T-helper 1 cell treated with Interleukin-12 subunit alpha and Interleukin-12 subunit beta and Interleukin-4 antibody, amounts not matched to agents 30 ng/mL and 1 ng/mL, for 36 hours (primary cell): ENCODE measurements at regions not wholly inside any gene's neighbourhood (a gene's known extent, or its start where the extent isn't known, plus 50 kb on each side); places are given as distances from the start of the nearest gene placed in this dataset.

Source experiments
- intact Hi-C: fragments of 100-400 bp; cut with micrococcal nuclease; formaldehyde crosslinking; loops from one replicate; pipeline ENCODE4 v1.15.1; 2024

DNA sequence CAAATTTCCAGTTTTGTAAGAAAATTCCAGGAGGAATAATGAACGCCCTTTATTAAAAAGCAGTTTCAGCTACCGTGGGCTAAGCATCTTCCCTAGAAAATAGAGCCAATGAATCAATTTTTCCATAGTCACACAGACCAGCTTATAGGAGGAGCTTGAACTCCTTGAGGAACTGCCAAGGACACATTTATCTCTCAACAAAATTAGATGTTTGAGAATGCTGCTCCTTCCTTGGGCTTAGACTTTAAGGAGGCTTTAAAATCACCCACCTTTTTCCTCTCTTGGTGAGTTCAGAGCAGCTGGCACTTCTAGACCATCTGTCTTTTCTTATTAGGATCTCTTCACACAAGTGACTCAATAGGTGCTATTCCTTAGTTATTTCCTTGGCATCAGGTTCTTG is 588.0 kb downstream of the SQOR start:
- intact Hi-C loops = no loop called here

- intact Hi-C loops = no loop called here
Measured at GRCh38 chr15:46229263-46229662, 594.4 kb downstream of the SQOR start.

DNA sequence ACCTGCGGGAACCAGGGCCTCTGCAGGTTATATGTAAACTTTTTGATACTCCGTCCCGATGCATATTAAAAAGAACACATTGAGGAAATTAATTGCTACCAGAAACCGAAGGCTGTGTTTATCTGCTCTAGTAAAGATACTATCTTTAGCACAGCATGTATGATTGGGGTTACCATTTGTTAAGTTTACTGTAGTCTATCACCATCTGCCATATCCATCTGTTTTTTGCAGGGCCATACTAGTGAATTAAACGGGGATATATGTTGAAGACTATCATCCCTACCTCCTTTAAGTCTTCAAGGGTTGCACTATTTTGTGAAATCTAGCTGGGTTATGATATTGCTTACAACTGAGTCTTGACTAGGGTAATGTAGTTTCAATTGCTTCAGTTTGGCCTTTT is 597.0 kb downstream of the SQOR start:
- intact Hi-C loops = no loop called here

DNA sequence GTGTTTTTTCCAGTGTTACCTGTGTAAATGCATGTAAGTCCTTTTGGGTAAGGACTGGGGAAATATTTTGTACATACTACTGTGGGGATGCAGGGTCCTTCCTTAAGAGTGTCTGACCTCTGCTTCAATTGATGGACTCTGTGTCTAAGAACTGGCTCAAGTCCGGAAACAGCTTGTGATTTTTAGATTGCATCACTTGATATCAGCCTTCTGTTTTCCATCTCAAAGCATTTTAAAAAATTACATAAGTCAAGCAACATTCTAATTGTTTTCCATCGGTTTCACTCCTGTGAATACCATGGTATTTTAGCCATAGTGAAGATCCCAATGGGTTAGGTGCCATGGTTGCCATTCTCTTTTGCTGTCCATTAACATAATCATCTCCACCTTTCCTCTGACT is 597.6 kb downstream of the SQOR start:
- intact Hi-C loops = no loop called here

DNA sequence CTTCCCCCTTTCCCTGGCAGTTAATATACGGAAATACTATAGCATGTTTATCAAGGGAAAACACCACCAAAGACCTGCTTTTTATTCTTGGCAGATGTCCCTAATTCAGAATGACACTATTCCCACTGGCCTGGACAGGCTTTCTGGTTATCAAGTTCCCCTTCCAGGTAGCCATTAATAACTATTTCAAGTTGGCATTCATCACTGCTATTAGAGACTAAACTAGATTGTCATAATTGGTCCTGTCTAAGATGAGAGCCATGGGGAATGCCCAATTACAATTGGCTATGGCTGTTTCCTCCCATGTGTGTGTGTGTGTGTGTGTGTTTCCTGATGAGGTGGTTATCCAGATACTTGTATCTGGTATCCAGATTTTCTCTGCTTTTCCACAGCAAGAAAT is 608.1 kb downstream of the SQOR start:
- intact Hi-C loops = no loop called here

GRCh38 chr15:46251903-46252302 is 617.1 kb downstream of the SQOR start:
- intact Hi-C loops = no loop called here

- intact Hi-C loops = no loop called here
Measured at GRCh38 chr15:46258056-46258455, 623.2 kb downstream of the SQOR start.

GRCh38 chr15:46260937-46261336 is 626.1 kb downstream of the SQOR start:
- intact Hi-C loops = no loop called here

DNA sequence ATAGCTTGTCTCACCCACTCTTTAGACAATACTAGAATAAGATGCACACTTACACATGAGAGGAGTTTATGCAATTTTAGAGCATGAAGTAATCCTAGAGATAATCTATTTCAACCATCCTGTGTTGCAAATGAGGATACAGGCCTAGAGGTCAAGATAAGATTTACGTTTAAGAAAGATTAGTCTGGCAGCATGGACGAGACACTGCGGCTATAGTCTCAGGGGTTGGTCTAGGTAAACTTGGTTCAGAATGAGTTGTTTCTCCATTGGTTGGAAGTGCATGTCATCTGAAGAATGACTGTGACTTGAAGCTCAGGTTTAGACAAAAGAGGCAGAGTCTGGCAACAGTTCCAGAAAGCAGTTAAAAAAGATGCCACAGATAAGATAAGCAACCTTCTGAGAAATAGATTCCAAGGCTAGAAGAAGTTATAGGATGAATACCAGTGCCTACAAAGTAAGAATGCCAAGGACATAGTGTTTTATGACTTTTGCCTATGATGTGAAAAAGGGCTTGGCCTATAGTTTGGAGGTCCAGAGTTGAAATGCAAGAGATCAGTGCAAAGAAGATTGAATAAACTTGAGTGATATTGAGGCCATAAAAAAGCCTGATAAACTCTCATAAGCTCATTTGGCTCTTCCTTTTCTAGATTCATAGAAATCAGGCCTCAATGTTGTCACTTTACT is 631.0 kb downstream of the SQOR start:
- intact Hi-C loops = no loop called here

GRCh38 chr15:46266661-46267060 is 631.8 kb downstream of the SQOR start:
- intact Hi-C loops = no loop called here

GRCh38 chr15:46270481-46271147 is 635.8 kb downstream of the SQOR start:
- intact Hi-C loops = loop anchor here (10.0 kb wide), 1 partner anchor 64 kb away; no protein-coding TSS in a partner anchor

- intact Hi-C loops = loop anchor here (10.0 kb wide), 1 partner anchor 59 kb away; no protein-coding TSS in a partner anchor
Measured at GRCh38 chr15:46275701-46276100, 640.9 kb downstream of the SQOR start.

DNA sequence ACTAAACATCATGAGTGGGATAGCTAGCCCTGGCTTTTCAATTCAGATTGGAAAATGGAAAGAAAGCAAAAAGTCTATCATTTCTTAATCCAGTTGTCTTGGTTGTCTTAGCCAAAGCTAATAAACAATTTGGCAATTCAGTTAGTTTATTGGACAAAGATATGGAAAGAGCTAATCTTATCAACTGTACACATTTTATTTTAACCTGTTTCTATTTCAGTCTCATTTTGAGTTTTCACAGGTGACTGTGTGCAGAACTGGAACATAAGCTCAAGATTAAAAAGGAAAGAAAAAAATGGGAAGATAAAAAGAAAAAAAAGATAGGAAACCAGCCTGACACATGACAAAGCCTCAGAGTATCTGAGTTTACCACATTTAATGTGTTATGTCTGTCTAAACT is 642.6 kb downstream of the SQOR start:
- intact Hi-C loops = loop anchor here (10.0 kb wide), 1 partner anchor 57 kb away; no protein-coding TSS in a partner anchor

DNA sequence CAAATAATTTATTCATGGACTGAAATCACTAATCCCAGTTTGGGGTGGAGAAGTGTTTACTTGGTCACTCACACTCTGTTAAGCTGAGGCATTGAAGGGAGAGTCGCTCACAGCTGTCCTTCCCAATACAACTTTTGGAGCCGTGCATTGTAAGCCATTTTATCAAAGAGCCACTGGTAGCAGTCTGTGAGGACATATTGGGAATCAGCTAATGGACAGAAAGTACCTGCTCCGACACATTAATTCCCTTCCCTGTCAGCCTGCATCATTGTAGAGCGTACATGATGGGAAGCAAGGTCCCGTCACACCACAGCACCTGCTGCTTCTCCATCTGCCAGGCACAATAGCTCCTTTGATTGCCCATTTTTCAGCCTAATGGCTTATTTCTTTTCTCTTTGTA is 643.2 kb downstream of the SQOR start:
- intact Hi-C loops = loop anchor here (10.0 kb wide), 1 partner anchor 57 kb away; no protein-coding TSS in a partner anchor

DNA sequence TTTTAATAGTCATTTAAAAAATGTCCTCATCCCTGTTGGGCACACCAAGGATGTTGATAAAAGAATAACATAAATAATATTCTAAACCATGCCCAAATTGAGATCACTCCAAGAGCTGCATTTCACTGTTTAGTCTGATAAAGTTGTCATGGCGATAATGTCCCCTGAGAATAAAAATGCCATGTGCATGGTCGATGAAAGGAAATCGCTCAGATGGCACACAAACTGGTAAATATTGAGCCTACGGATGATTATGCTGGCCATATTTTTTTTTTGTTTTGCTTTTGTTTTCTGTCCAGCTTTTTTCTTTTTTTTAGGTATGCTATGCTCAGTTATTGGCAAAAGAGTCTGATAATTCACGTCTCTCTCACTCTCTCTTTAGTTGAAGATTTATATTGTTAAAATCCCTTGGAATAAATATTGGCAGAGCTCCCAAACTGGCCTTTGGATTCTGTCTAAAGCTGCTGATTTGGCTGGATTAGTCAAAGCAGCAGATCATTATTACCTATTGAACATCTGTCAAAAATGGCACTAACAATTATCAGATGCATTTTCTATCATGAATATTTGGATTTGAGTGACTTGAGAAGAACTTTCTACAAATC is 643.8 kb downstream of the SQOR start:
- intact Hi-C loops = loop anchor here (10.0 kb wide), 1 partner anchor 56 kb away; no protein-coding TSS in a partner anchor

DNA sequence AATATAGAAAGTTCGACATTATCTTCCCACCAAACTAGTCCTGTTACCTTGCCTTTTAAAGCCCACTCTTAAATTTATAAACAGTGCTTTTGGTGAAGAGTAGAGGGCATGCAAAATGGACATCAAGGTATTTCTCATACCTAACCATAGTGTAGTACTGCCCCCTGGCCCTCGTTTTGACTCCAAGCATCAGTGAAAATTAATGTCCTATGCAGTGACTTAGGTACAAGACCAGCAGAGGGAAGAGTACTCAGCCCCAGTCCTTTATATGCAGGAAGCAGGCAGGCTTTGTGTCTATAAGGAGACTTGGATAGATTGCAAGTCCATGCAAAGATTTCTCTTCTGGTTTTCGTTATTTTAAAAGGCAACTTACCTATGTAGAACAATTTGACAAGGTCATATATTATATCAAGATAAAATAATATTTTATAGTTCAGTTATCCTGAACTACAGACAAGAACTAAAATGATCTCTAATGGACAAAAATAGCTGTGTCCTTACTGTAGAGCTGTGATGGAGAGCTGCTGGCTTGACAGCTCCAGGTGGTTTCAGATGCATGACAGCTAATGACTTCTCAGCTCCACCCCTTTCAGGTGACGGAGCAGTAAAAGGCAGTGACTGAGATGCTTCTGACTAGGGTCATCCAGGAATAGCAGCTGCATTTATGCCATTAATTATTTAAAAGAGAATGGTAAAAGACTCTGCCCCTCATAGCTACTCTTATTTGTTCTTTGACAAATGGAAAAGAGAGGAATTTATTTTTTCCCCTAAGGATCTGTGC is 646.1 kb downstream of the SQOR start:
- intact Hi-C loops = no loop called here

- intact Hi-C loops = no loop called here
Measured at GRCh38 chr15:46293550-46293949, 658.7 kb downstream of the SQOR start.

GRCh38 chr15:46296002-46296401 is 661.2 kb downstream of the SQOR start:
- intact Hi-C loops = no loop called here

DNA sequence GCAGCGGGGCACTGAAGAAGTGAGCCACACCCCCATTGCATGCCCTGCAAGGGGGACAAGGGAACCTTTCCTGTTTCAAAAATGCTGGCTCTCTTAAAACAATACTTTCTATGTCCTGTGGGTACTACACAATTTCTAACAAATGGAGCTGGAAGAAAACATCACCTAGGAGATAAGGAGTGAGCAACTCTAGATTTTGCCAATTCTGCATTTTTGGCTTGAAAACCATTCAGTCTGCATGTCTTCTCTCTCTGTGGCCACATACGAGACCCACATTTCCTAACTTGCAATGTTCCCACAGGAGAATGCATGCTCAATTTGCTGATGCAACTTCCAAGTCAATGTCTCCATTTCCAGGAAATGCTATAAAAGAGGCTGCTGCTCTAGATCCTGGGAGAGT is 662.0 kb downstream of the SQOR start:
- intact Hi-C loops = no loop called here

DNA sequence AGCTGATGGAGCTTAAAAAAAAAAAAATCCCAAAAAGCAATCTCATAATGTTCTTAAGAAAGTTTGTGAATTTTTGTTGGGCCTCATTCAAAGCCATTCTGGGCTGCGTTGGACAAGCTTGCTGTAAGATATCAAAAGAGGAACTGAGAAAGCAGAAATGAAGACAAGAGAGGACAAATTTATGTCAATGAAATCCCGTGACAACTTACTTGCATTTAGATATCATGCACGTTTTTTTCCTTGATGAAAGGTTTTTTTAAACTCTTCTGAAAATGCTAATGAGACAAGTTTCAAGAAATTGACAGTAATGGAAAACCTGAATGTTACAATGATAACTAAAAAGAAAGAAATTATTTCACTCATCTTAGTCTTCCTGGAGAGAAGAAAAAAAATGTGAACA is 662.9 kb downstream of the SQOR start:
- intact Hi-C loops = no loop called here

DNA sequence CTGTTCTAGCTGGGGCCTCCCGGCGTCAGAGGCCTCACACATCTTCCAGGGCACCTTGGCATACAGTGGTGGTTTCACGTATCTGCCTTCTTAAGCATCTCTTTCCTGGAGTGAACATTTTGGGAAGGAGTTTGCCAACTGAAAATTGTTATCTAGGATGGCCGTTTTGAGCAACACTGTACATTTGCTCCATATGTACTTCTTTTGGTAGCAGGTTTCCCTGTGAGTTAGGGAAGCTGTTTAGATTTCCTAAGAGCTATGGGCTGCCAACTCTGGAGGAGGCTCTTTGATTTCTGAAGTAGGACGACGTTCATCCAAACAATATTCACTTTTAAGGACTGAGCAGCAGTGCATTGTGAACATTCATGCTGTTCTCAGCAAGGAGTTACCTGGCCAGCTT is 665.9 kb downstream of the SQOR start:
- intact Hi-C loops = no loop called here

- intact Hi-C loops = no loop called here
Measured at GRCh38 chr15:46301291-46301690, 666.5 kb downstream of the SQOR start.
